AG04450 (cell line): ENCODE measurements at regions not wholly inside any gene's neighbourhood (a gene's known extent, or its start where the extent isn't known, plus 50 kb on each side); places are given as distances from the start of the nearest gene placed in this dataset.

Source experiments
- CTCF ChIA-PET: fragments of 300-600, 350-600 bp; formaldehyde crosslinking; extraction: SDS; loops from one replicate; lab custom pipeline; 2022; ENCODE audit warnings: antibody characterized with exemption, inconsistent platforms; lab: Charles Lee
- POLR2A ChIA-PET: fragments of 350-600 bp; formaldehyde crosslinking; extraction: SDS; loops from one replicate; lab custom pipeline; 2021; ENCODE audit warnings: antibody characterized with exemption, inconsistent platforms; lab: Yijun Ruan, JAX
- DNase-seq: peaks from one replicate; pipeline ENCODE4 v3.0.0-alpha.2; 2011; ENCODE audit warnings: low read depth, low spot score
- H3K27ac ChIP-seq: one replicate; pipeline ENCODE4 v1.5.1; 2012; ENCODE audit warnings: low read depth, low read length, control low read depth
- H3K27me3 ChIP-seq: one replicate; pipeline ENCODE4 v1.6.0; 2012; ENCODE audit warnings: low read length; ENCODE audit not compliant: control insufficient read depth, insufficient read depth
- H3K4me3 ChIP-seq: 2 replicates; pipeline ENCODE4 v1.5.1; 2011; ENCODE audit warnings: mild to moderate bottlenecking, low read depth, low read length, control low read depth
- H3K9me3 ChIP-seq: 2 replicates; pipeline ENCODE4 v1.5.1; 2012; ENCODE audit warnings: low read length; ENCODE audit not compliant: control insufficient read depth, insufficient read depth
- TF ChIP-seq, protein P1 (sequence below): IDR thresholded peaks from 2 replicates; pipeline ENCODE4 v1.5.1; 2011; ENCODE audit warnings: low read depth, low read length, control low read depth, inconsistent platforms

DNA sequence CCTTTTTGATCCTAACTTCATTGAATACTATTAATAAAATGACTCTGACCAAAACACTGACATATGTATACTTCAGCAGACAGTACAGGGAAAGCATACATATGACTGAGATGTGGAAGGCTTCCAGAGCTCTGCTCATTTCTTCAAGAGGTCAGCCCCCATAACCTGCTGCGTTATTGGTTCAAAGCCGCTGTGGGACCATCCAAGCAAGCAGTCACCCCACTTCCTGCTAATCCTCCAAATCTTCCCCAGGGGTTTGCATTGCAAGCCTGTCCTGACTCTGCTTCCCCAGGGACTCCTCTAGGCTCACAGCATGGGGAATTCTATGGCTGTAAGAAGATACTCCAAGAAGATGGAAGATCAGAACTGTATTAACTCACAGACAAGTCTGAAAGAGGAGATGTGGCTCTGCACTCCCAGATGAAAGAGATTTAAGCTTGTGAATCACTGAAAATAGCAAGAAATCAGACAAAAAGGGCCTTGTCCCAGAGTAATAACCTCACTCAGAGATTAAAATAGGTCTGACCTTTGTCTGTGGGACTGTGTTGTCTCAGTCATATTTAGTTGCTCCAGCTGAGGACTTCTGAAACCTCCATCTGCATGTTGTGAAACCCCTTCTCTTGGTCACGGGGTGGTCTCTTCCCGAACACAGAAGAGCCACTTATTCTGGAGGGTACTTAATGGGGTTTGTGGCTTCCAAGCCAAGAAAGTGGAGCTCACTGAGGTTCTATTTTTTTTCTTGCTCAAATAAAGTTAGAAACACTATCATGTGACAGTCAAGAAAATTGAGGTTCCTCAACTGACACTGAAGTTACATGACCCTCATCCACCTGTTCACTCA lies 101.5 kb upstream of the MARCKS start:
- CTCF ChIA-PET: no interaction called here

DNA sequence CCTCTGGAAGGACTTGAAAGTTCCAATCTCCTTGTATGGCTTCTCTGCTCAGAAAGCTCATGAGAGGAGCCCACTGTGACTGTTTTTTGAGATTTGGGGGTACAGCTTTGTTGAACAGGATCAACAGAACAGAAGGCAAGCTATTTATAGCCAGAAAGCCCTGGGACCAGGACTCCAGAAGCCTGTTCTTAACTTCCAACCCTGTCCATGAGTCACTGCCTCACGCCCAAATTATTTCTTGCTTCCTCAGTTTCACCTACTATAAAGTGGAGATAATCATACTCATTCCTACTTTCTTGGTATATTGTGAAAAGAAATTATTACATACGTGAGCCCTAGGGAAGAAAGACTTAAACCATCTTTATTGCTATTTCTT lies 100.9 kb upstream of the MARCKS start:
- Histone ChIP-seq H3K4me3 (no peak overlapping the region), H3K9me3 (no peaks in the 10 kb centered on the region), H3K27me3 (no peaks in the 10 kb centered on the region), H3K27ac (no peak overlapping the region)
- TF ChIP-seq, protein P1, sequence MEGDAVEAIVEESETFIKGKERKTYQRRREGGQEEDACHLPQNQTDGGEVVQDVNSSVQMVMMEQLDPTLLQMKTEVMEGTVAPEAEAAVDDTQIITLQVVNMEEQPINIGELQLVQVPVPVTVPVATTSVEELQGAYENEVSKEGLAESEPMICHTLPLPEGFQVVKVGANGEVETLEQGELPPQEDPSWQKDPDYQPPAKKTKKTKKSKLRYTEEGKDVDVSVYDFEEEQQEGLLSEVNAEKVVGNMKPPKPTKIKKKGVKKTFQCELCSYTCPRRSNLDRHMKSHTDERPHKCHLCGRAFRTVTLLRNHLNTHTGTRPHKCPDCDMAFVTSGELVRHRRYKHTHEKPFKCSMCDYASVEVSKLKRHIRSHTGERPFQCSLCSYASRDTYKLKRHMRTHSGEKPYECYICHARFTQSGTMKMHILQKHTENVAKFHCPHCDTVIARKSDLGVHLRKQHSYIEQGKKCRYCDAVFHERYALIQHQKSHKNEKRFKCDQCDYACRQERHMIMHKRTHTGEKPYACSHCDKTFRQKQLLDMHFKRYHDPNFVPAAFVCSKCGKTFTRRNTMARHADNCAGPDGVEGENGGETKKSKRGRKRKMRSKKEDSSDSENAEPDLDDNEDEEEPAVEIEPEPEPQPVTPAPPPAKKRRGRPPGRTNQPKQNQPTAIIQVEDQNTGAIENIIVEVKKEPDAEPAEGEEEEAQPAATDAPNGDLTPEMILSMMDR: no peak
- CTCF ChIA-PET: no interaction called here
- POLR2A ChIA-PET: no interaction called here
- no peak for DNase-seq

More for the DNA sequence above, 101.5 kb upstream of the MARCKS start:
- Histone ChIP-seq H3K4me3 (no peak overlapping the region), H3K27me3 (no peaks in the 10 kb centered on the region), H3K27ac (no peak overlapping the region), H3K9me3 (no peaks in the 10 kb centered on the region)
- POLR2A ChIA-PET: no interaction called here
- TF ChIP-seq, protein P1: no peak
- DNase-seq: no peak

DNA sequence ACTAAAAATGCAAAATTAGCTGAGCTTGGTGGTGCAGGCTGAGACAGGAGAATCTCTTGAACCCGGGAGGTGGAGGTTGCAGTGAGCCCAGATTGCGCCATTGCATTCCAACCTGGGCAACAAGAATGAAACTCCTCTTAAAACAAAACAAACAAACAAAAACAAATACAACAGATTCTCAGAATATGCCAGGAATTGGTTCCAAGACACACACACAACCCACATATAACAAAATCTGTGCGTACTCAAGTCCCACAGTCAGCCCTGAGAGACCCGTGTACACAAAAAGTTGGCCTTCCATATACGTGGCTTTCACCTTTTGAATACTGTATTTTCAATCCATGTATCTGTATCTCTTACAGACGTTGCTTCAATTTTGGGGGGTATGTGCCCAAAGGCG lies 98.9 kb upstream of the MARCKS start:
- no peak overlapping the region for H3K4me3 ChIP-seq
- CTCF ChIA-PET: no interaction called here
- no peaks in the 10 kb centered on the region for H3K9me3 ChIP-seq
- DNase-seq: no peak
- TF ChIP-seq, protein P1: no peak
- H3K27me3 ChIP-seq: no peaks in the 10 kb centered on the region
- POLR2A ChIA-PET: no interaction called here
- H3K27ac ChIP-seq: no peak overlapping the region

DNA sequence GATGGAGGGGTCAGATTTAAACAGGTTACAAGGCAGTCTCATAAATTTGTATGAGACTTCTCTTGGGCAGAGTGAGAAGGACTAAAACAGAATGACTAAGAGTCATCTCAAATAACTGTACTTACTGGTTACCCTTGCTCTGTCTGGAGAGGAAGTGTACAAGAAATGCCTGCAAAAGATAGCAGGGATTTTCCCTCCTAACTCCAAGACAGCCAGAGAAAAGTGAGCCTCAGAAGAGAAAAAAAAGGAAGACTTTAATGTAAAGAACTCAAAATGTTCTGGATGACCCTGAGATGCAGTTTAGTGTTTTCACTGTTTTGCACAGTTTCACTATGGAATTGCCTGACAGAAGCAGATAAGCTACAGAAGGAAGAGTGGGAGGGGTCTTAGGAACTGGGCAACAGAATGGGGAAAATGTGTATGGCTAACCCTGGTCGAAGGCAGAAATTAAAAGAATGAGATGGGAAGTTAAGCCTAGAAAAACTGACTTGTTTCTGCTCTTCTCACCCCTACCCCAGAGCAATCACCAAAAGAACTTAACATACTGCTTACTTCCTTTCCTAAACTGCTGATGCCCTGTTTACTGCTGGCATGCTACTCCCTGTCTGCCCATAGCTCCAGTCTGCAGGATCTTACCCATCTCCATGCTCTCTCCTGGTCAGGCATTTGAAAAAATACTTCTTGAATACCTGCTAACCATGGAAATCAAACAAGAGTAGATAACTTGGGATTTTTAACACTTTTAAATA lies 98.1 kb upstream of the MARCKS start:
- ChIA-PET POLR2A (no interaction called here), CTCF (no interaction called here)
- Histone ChIP-seq H3K27ac (no peak overlapping the region), H3K27me3 (no peaks in the 10 kb centered on the region), H3K4me3 (no peak overlapping the region), H3K9me3 (no peaks in the 10 kb centered on the region)
- TF ChIP-seq, protein P1: no peak
- no peak for DNase-seq

DNA sequence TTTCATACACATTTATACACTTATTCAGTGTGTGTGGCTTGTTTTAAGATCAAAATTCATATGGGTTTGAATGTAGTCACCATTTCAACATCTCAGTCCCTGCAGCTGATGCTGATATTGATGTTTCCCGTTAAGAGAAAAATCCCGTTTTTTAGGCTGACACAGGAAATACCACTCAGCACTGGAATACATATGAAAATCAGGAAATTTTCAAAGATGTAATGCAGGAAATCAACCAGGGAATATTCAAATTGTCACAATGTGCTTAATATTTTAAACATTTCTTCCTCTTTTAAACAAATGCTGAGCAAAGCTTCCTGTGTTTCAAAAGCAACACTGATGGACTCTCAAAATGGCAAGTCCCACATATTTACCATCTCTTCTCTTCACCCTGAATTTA lies 94.5 kb upstream of the MARCKS start:
- POLR2A ChIA-PET: no interaction called here
- Histone ChIP-seq H3K27ac (no peak overlapping the region), H3K9me3 (no peaks in the 10 kb centered on the region), H3K4me3 (no peak overlapping the region), H3K27me3 (no peaks in the 10 kb centered on the region)
- TF ChIP-seq, protein P1: no peak
- CTCF ChIA-PET: no interaction called here
- no peak for DNase-seq
